ENCODE measurements at regions not wholly inside any gene's neighbourhood (a gene's known extent, or its start where the extent isn't known, plus 50 kb on each side); places are given as distances from the start of the nearest gene placed in this dataset.

- FAIRE-seq = no peak
- no peak for DNase-seq (ENCODE audit: insufficient read length, low spot score)
These were observed 79.0 kb downstream of the LBH start for GRCh38 chr2:30310371-30310770.

DNA sequence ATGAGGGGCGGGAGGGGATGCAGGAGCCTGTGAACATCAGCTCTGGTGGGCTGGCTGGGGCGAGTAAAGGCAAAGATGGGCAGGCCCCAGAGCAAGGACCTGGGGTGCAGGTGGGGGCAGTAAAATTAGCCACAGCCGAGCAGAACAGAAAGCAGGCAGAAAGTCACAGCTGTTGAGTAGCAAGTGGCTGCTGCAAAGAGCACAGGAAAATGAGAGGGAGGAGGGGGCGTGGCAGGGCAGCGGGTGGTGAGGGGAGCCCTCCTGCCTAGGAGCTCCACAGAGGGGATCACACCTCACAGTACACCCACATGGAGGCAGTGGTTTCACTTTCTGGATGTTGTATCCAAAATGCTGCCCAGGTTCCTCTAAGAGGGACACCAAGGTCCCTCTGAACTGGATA, 79.6 kb downstream of the LBH start:
- no peak for FAIRE-seq

GRCh38 chr2:30311711-30312110, 80.4 kb downstream of the LBH start:
- no peak for DNase-seq (ENCODE audit: insufficient read length, low spot score)
- FAIRE-seq = no peak

More for the DNA sequence above, 79.6 kb downstream of the LBH start:
- DNase-seq (ENCODE audit: insufficient read length, low spot score) = no peak

DNA sequence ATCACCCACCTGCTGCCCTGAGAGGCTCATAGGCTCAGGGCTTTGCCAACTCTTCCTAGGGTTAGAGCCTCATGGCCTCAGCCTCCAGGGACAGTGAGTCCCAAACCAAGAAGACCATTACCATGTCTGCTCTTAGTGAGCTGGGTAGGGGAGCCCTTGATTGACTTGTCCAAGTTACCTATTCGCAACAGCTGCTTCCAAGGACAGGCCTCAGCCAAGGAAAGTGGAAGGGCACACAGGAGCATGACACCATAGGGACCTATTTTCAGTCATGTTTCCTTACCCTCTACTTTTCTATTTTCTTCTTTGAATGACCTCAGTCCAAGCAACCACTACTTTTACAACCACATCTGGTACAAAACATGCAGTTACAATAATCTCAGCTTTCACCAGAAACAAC, 81.6 kb downstream of the LBH start:
- DNase-seq (ENCODE audit: insufficient read length, low spot score) = no peak
- no peak for FAIRE-seq

DNA sequence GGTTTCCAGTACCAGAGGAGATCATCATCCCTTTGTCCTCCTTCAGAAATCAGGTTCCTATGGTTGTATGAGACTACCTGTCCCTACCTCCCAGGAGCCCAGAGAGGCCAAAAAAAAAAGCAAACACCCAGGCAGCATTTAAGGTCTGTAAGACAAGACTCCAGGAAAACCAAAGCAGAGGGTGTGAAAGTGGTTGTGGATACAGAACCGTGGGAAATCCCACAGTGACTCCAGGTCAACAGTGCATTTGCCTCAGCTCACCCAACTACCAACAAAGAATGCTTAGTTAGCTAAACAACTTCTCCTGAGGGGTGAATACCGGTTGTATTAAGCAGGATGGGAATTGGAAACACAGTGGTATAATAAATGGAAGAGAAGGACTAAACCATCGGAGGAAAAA, 83.6 kb downstream of the LBH start:
- DNase-seq (ENCODE audit: insufficient read length, low spot score) = no peak
- no peak for FAIRE-seq

DNA sequence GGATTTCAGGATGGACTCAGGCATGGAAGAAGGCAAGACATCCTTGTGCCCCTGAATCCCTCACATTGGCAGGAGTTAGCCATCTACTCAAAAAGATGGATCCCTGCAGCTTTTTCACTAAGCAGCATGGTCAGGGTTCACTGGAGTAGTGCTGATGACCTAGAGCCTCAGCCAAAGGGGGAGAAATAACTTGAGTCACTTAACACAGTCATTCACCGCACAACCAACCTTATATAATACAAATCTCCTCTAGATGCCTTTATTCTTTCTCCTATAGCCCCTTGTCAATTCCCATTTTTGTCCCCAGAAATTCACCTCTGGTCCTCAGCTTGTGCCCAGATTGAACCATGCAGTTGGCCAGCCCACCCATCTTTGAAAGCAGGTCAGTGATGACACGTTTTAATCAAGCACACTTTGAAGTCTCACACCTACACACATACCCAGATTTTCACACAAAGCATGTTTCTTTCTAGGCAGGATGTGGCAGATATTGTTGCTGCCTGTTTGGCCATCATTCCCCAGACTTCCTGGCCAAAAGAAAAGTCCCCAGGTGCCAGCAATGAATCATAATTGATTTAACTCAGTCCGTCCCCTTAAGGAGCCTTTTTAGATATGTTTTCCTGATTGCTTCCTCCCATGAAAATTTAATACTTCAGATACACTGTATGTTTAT, 84.2 kb downstream of the LBH start:
- FAIRE-seq = no peak
- DNase-seq (ENCODE audit: insufficient read length, low spot score) = no peak

- FAIRE-seq (no peak), DNase-seq (ENCODE audit: insufficient read length, low spot score) (no peak)
These were observed 85.1 kb downstream of the LBH start for GRCh38 chr2:30316408-30316807.

- DNase-seq (ENCODE audit: insufficient read length, low spot score) = no peak
- FAIRE-seq = no peak
These were observed 87.9 kb downstream of the LBH start for GRCh38 chr2:30318987-30319782.

DNA sequence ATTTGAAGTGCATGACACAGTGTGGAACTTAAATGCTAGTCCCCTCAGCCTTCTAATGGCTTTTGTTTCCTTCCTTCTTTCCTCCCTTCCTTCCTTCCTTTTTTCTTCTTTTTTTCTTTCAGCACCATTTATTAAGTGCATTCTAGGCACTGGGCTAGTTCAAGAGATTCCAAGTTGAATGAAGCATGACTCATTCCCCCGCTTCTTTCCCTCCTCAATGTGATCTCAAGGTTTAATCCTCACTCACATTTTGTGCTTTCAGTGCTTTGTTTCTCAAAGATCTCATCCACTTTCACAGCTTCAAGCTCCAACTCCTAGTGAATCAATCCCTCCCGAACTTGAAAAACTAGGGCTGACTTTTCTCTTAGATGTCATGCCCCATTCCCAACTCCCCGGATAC, 90.1 kb downstream of the LBH start:
- no peak for DNase-seq (ENCODE audit: insufficient read length, low spot score)
- FAIRE-seq = no peak

DNA sequence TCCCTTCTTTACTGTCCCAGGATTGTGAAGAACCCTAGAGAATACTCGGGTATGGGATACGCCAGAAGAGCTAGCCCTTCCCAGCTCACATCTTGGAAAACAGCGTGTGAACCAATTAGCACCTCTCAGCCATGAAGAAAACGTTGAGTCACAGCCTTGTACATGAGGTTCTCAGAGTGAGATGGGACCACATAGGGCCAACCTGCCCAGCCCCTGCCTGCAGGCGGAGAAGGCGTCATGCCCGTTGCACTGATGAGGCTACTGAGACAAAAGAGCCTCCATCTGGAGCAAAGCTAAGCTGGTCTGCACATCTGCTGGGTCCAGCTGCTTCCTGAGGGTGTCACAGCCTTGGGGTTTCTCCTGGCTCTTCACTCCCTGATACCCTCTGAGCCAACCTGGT, 92.2 kb downstream of the LBH start:
- no peak for FAIRE-seq
- no peak for DNase-seq (ENCODE audit: insufficient read length, low spot score)

GRCh38 chr2:30324245-30324908, 93.0 kb downstream of the LBH start:
- DNase-seq (ENCODE audit: insufficient read length, low spot score) = no peak
- no peak for FAIRE-seq

DNA sequence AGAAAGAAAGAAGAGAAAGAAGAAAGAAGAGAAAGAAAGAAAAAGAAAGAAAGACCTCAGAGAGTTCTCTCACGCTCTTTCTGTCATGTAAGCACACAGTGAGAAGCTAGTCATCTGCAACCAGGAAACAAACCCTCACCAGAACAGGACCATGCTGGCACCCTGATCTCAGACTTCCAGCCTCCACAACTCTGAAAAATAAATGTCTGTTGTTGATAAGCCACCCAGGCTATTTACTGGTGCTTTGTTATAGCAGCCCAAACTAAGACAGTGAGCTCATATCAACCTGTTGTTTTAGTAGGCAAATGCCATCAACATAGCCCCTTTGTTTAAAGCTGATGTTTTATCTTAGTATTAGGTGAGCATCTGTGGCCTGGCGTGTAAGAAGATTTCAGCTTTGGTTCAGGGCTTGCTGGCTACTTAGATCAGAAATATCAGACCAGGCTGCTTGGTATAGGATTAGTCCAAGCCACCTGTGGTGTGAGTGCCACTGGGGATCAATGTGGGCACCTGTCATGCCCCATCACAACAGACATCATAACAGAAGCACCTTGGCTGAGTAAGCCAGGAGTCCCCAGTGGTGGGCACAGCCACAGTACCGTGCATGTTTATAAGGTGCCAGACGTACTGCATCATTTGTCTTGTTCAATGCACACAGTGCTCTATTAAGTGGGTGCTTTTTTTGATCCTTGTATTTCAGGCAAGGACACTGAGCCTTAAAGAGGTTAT, 94.4 kb downstream of the LBH start:
- DNase-seq (ENCODE audit: insufficient read length, low spot score) = no peak
- no peak for FAIRE-seq

DNA sequence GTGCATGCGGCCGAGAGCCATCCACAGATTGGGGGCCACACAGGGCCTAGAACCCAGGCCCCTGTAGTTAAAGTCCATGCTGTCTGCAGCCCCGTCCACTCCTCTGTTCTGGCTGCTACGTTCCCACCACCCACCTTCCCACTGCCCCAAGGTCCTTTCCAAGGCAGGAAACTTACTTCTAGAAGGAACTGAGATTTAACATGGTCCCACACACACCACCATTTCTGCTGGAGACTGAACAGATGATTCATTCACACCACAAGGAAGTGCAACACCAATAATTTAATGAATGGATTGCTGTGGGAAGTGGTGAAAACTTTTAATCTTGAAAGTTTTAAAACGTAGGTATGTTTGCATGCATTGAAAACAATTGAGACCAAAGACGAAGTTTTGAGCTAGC, 95.2 kb downstream of the LBH start:
- FAIRE-seq = no peak
- no peak for DNase-seq (ENCODE audit: insufficient read length, low spot score)

DNA sequence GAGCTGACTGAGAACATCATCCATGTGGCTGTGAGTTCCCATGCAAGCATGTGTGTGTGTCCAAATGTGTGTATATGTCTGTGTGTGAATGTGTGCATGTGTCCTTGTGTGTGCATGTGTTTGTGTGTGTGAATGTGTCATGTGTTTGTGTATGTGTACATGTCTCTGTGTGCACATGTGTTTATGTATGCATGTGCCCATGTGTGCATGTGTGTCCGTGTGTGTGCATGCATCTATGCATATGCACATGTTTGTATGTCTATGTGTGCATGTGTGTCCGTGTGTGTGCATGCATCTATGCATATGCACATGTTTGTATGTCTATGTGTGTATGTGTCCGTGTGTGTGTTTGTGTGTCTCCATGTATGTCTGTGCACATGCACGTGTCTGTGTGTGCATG, 99.7 kb downstream of the LBH start:
- peak; percentile 97 for FAIRE-seq
- DNase-seq (ENCODE audit: insufficient read length, low spot score) = no peak

- FAIRE-seq (peak; percentile 99), DNase-seq (ENCODE audit: insufficient read length, low spot score) (no peak)
These were observed 100.5 kb downstream of the LBH start for GRCh38 chr2:30331869-30332268.

DNA sequence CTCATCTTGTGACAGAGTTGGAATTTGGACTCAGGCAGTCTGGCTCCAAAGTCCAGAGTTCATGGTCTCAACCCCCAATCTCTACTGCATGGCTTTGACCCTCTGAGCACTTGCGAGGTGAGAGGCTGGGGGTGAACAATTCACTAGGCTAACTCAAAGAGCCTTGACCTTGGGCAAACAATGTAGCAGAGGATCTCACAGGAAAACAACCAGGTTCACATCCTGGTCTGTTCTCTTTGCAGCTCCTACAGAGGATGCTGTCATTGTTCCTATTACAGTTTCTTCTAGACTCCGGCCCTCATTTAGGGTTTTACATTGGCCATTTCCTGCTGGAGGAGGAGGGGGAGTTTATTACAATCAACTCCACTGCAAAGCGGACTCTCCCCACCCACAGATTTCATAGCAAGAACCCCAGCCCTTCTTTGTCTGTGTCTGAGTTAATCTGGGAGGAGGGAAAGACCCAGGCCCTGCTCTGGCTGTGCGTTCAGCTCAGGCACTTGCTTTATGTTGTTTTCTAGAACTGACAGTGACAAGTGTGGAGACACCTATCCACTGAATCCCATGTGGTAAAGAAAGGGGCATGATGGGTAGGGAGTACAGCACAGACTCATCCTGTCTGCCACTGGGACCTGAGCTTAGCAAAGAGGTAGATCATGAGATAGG, 101.6 kb downstream of the LBH start:
- FAIRE-seq = no peak
- DNase-seq (ENCODE audit: insufficient read length, low spot score) = no peak

DNA sequence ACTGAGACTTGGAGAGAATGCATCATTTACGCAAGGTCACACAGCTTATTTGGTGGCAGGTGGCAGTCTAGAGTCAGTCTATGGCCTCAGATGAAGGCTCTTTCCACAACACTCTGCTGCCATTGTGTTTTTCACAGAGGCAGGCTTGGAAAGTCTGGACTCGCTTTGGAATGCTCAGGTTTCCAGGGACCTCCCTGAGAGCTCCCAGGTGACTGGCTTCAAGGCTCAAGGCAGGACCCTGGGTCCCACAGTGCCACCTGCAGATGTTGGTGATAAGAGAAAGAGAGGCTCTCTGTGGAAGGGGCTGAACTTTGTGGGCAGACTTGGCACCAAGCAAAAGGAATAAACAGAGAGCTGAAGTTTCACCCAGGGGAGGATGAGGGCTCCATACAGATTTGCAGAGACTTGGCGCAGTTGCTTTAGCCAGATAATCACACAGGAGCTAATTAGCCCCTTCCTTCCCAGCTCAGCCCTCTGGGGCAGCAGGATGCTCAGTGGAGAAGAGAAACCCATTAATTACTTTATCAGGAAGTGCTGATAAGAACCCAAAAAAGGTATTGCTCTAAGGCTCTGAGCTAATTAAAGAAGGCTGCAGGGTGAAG, 103.5 kb downstream of the LBH start:
- FAIRE-seq (no peak), DNase-seq (ENCODE audit: insufficient read length, low spot score) (no peak)

GRCh38 chr2:30336084-30336483, 104.8 kb downstream of the LBH start:
- DNase-seq (ENCODE audit: insufficient read length, low spot score) (no peak), FAIRE-seq (no peak)

DNA sequence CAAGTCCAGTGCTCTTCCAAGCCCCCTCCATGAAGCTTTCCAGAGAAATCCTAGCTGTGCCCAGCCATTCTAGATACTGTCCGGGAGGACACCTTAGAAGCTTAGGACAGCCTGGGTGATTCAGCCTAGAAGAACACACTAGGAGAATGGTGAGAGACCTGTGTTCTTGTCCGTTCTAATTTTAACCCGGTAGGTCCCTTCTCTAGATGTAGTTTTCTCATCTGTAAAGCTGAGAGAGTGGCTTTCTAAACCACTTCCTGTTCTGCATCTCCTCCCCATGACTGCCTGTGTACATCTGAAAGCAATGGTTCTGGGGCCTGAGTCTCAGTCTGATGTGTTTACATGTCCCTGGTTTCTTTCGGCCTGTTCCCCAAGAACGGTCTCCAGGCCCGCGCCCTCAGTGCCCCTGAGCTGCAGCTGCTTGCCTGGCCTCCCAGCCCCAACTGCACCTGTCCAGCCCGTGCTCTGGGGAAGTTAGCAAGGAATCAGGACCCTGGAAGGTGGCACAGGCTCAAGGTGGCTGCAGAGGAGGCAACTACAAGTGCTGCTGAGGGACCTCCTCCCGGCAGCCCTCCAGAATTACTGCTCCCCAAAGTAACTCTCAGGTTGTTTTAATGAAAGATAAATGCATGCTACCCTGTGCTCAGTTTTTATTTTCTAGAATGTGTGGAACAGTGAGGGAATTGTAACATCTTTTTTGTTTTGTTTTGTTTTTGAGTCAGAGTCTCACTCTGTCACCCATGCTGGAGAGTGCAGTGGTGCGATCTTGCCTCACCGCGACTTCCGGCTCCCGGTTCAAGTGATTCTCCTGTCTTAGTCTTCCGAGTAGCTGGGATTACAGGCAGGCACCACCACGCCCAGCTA, 105.9 kb downstream of the LBH start:
- DNase-seq (ENCODE audit: insufficient read length, low spot score) (no peak), FAIRE-seq (no peak)

All from HTR-8/SVneo (cell line).